PC-9 (cell line): ENCODE measurements at regions not wholly inside any gene's neighbourhood (a gene's known extent, or its start where the extent isn't known, plus 50 kb on each side); places are given as distances from the start of the nearest gene placed in this dataset.

Source experiments
- BruUV-seq: library from RNA; stranded (reverse); fragments of 400-500 nt; replicated peaks from 2 replicates; lab custom pipeline; 2021; lab: Mats Ljungman, UMichigan
- CTCF ChIA-PET: fragments of 300-600 bp; sonication (Branson Sonifier 250); formaldehyde crosslinking; loops from one replicate; lab custom pipeline; 2022; ENCODE audit warnings: antibody characterized with exemption; lab: Charles Lee
- POLR2A ChIA-PET: fragments of 300-600 bp; sonication (Branson Sonifier 250); formaldehyde crosslinking; loops from one replicate; lab custom pipeline; 2022; ENCODE audit warnings: antibody characterized with exemption; ENCODE audit not compliant: unreplicated experiment; lab: Charles Lee
- DNase-seq, 2 experiments: peaks; one replicate each; pipeline versions ENCODE4 v3.0.0 to v3.0.0-alpha.2; 2015 to 2022; ENCODE audit warnings: mixed read lengths in 1 of 2
- H2AFZ ChIP-seq: fragments of 200-600 bp; sonication (generic); 2 replicates; pipeline ENCODE4 v1.8.1; 2017; ENCODE audit warnings: antibody characterized with exemption
- H3F3A ChIP-seq: fragments of 200-600 bp; sonication (generic); 2 replicates; pipeline ENCODE4 v1.8.1; 2017; ENCODE audit warnings: antibody characterized with exemption, mild to moderate bottlenecking, low read depth; ENCODE audit not compliant: insufficient read depth
- H3K27ac ChIP-seq: fragments of 200-600 bp; sonication (generic); 2 replicates; pipeline ENCODE4 v1.6.1; 2016; ENCODE audit warnings: mixed run types
- H3K27me3 ChIP-seq: fragments of 200-600 bp; sonication (generic); 2 replicates; pipeline ENCODE4 v1.6.1; 2016; ENCODE audit warnings: low read depth, mixed run types; ENCODE audit not compliant: insufficient read depth
- H3K36me3 ChIP-seq: fragments of 200-600 bp; sonication (generic); 2 replicates; pipeline ENCODE4 v1.6.1; 2016; ENCODE audit warnings: low read depth, mixed run types
- H3K4me1 ChIP-seq: fragments of 200-600 bp; sonication (generic); replicated peaks from 2 replicates; pipeline ENCODE4 v1.6.1; 2016; ENCODE audit warnings: mixed run types; ENCODE audit not compliant: insufficient read depth
- H3K4me2 ChIP-seq: fragments of 200-600 bp; sonication (generic); 2 replicates; pipeline ENCODE4 v1.6.1; 2017; ENCODE audit warnings: mixed run types
- H3K4me3 ChIP-seq: fragments of 200-600 bp; sonication (generic); 2 replicates; pipeline ENCODE4 v1.6.1; 2016; ENCODE audit warnings: mixed run types
- H3K79me2 ChIP-seq: fragments of 200-600 bp; sonication (generic); 2 replicates; pipeline ENCODE4 v1.6.1; 2017; ENCODE audit warnings: low read depth, mixed run types
- H3K9me2 ChIP-seq: fragments of 200-600 bp; sonication (generic); 2 replicates; pipeline ENCODE4 v1.8.1; 2017; ENCODE audit warnings: mild to moderate bottlenecking; ENCODE audit not compliant: insufficient read depth
- H3K9me3 ChIP-seq: fragments of 200-600 bp; sonication (generic); 2 replicates; pipeline ENCODE4 v1.8.1; 2016; ENCODE audit warnings: low read depth; ENCODE audit not compliant: insufficient read depth
- H4K20me1 ChIP-seq: fragments of 200-600 bp; sonication (generic); 2 replicates; pipeline ENCODE4 v1.8.1; 2017; ENCODE audit not compliant: insufficient read depth
- EZH2 ChIP-seq: fragments of 200-600 bp; sonication (generic); IDR thresholded peaks from 2 replicates; pipeline ENCODE4 v1.8.0; 2017; ENCODE audit warnings: antibody characterized with exemption, low read depth
- intact Hi-C: fragments of 100-400 bp; cut with micrococcal nuclease; formaldehyde crosslinking; loops from one replicate; pipeline ENCODE4 v1.10.0; 2022; ENCODE audit not compliant: unreplicated experiment
- TF ChIP-seq, protein P1 (sequence below): fragments of 200-600 bp; sonication (generic); conservative IDR thresholded peaks from 2 replicates; pipeline ENCODE4 v1.6.1; 2017; ENCODE audit warnings: mixed run types, antibody characterized with exemption, mild to moderate bottlenecking, moderate library complexity

DNA sequence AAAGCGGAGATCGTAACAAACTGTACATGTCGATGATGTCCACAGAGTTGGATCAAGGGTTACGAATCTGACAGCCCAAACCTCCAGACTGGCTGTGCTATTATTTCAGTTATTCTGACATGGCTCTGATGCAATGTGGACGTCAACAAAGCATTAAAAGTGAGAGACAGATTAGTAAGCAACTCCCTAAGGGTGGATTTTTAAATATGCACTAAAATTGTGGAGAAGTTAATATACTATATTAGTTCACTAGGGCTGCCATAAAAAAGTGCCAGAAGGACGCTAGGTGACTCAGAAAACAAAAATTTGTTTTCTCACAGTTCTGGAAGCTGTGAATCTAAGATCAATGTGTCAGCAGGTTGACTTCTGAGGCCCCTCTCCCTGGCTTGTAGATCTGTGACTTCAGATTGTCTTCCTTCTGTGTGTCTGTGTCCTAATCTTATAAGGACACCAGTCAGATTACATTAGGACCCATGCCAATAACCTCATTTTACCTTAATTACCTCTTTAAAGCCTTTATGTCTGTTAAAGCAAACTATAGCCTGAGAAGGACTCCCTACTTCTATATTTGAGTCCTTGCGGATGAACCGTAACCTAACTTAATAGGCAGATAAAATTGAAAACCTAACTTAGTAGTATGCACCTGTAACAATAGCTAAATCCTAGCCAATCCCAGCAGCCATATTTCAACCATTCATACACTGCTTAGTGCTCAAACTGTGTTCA, 66.0 kb upstream of the BACH1 start:
- H3K4me1 ChIP-seq, result peaks cover 14% of the 10 kb centered on the region
- H3K9me2 ChIP-seq, result no peaks in the 10 kb centered on the region
- H3K9me3 ChIP-seq, result no peaks in the 10 kb centered on the region
- peak overlapping the region; percentile 54 for H3K27ac ChIP-seq
- DNase-seq, result peak in 1 of 2 experiments; percentile 57
- H3K27me3 ChIP-seq, result no peaks in the 10 kb centered on the region
- POLR2A ChIA-PET, result no interaction called here
- H3K4me2 ChIP-seq, result peak overlapping the region; percentile 3; the same call in 1 of the 2 replicates
- TF ChIP-seq, protein P1, sequence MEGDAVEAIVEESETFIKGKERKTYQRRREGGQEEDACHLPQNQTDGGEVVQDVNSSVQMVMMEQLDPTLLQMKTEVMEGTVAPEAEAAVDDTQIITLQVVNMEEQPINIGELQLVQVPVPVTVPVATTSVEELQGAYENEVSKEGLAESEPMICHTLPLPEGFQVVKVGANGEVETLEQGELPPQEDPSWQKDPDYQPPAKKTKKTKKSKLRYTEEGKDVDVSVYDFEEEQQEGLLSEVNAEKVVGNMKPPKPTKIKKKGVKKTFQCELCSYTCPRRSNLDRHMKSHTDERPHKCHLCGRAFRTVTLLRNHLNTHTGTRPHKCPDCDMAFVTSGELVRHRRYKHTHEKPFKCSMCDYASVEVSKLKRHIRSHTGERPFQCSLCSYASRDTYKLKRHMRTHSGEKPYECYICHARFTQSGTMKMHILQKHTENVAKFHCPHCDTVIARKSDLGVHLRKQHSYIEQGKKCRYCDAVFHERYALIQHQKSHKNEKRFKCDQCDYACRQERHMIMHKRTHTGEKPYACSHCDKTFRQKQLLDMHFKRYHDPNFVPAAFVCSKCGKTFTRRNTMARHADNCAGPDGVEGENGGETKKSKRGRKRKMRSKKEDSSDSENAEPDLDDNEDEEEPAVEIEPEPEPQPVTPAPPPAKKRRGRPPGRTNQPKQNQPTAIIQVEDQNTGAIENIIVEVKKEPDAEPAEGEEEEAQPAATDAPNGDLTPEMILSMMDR, result no peak
- no peak for TF ChIP-seq EZH2
- no peaks in the 10 kb centered on the region for H4K20me1 ChIP-seq
- no peaks in the 10 kb centered on the region for H3K36me3 ChIP-seq
- H2AFZ ChIP-seq, result no peak overlapping the region
- H3K79me2 ChIP-seq, result no peaks in the 10 kb centered on the region
- BruUV-seq, result no TSS peak
- H3K4me3 ChIP-seq, result no peak overlapping the region
- CTCF ChIA-PET, result no interaction called here
- H3F3A ChIP-seq, result peaks cover 3% of the 10 kb centered on the region; the same call in 1 of the 2 replicates
- intact Hi-C loops, result no loop called here

DNA sequence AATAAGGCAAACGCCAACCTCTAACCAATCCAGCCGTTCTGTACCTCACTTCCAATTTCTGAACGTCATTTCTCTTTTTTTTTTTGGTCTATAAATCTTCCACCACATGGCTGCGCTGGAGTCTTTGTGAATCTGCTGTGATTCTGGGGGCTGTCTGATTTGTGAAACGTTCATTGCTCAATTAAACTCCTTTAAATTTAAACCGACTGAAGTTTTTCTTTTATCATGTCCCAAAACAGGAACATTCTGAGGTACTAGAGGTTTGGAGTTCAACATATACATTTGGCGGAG, 65.5 kb upstream of the BACH1 start:
- Histone ChIP-seq H2AFZ (no peak overlapping the region), H3K4me2 (no peak overlapping the region), H3K9me2 (no peaks in the 10 kb centered on the region), H3K9me3 (no peaks in the 10 kb centered on the region), H3K4me1 (peaks cover 14% of the 10 kb centered on the region), H3K79me2 (no peaks in the 10 kb centered on the region), H3K36me3 (no peaks in the 10 kb centered on the region), H3F3A (peaks cover 3% of the 10 kb centered on the region; the same call in 1 of the 2 replicates), H3K27me3 (no peaks in the 10 kb centered on the region), H3K27ac (peak overlapping the region; percentile 54; the same call in 1 of the 2 replicates), H4K20me1 (no peaks in the 10 kb centered on the region), H3K4me3 (no peak overlapping the region)
- no TSS peak for BruUV-seq
- TF ChIP-seq, protein P1, result no peak
- TF ChIP-seq EZH2, result no peak
- intact Hi-C loops, result no loop called here
- POLR2A ChIA-PET, result no interaction called here
- no peak for DNase-seq
- CTCF ChIA-PET, result no interaction called here

DNA sequence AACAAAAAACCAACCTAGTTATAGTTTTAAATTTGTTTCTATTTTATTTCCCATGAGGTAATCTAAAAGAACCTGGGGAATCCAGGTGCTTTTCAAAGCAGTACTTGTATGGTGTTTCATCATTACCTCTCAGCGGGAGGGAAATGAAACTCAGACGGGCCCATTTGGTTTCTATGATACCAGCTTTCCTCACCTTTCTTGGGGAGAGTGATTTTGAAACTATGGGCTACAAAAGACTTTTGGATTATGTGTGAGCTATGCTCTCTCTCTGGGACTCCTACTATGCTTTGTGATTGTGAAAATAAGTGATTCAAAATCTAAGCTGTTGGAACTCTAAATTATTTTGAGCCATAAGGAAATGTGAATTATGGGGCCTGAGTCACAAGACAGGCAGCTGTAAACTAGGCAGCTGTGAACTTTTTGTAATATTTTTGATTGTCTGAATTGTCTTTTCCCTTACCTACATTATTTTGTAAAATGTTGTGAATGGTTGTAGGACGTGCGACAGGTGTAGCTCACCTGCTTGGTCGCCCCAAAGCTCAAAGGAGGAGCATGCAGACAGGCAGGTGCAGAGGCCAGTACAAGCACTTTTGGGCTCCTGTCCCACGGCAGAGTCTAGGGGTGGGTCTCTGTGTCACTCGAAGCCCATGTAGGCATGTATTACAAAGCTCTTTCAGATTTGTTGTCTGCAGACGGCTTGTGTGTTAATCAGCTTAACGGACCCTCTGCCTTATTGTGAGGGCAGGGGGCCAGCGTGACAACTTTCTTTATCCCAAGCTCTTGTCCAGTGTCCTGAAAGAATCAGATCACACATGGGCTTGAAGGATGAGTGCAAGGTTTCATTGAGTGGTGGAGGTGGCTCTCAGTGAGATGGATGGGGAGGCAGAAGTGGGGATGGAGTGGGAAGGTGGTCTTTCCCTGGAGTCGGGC, 64.8 kb upstream of the BACH1 start:
- Histone ChIP-seq H2AFZ (no peak overlapping the region), H3K4me1 (peaks cover 14% of the 10 kb centered on the region), H3K79me2 (no peaks in the 10 kb centered on the region), H3K27me3 (no peaks in the 10 kb centered on the region), H3K9me2 (no peaks in the 10 kb centered on the region), H3K27ac (no peak overlapping the region), H4K20me1 (no peaks in the 10 kb centered on the region), H3K9me3 (no peaks in the 10 kb centered on the region), H3F3A (peaks cover 3% of the 10 kb centered on the region; the same call in 1 of the 2 replicates), H3K36me3 (no peaks in the 10 kb centered on the region), H3K4me3 (no peak overlapping the region), H3K4me2 (no peak overlapping the region)
- no TSS peak for BruUV-seq
- TF ChIP-seq EZH2, result no peak
- TF ChIP-seq, protein P1, result no peak
- DNase-seq, result no peak
- ChIA-PET POLR2A (no interaction called here), CTCF (no interaction called here)
- intact Hi-C loops, result no loop called here
